Smooth muscle cell (in vitro differentiated cells): ENCODE measurements at regions not wholly inside any gene's neighbourhood (a gene's known extent, or its start where the extent isn't known, plus 50 kb on each side); places are given as distances from the start of the nearest gene placed in this dataset.
"Not testable (repeated sequence)": the region's sequence is repeated elsewhere in the genome, so short reads cannot be mapped to it uniquely, and the experiment has no call there.

Experiments
- DNase-seq: peaks from one replicate; lab custom pipeline; 2025; ENCODE audit not compliant: unreplicated experiment; lab: John Stamatoyannopoulos, UW
- H2AFZ ChIP-seq: fragments of 200-600 bp; sonication (generic); 2 replicates; pipeline ENCODE4 v1.6.0; 2016; ENCODE audit warnings: antibody characterized with exemption, low read depth, mild to moderate bottlenecking
- H3F3A ChIP-seq: fragments of 200-600 bp; sonication (generic); 2 replicates; pipeline ENCODE4 v1.6.0; 2017; ENCODE audit warnings: antibody characterized with exemption, low read depth
- H3K27ac ChIP-seq: fragments of 200-600 bp; sonication (generic); 2 replicates; pipeline ENCODE4 v1.5.1; 2016; ENCODE audit warnings: low read depth, mild to moderate bottlenecking
- H3K27me3 ChIP-seq: fragments of 200-600 bp; sonication (generic); 2 replicates; pipeline ENCODE4 v1.6.1; 2016; ENCODE audit warnings: low read depth, mild to moderate bottlenecking
- H3K36me3 ChIP-seq: fragments of 200-600 bp; sonication (generic); 2 replicates; pipeline ENCODE4 v1.5.1; 2016; ENCODE audit warnings: low read depth
- H3K4me1 ChIP-seq: fragments of 200-600 bp; sonication (generic); 2 replicates; pipeline ENCODE4 v1.5.1; 2016; ENCODE audit warnings: low read depth
- H3K4me2 ChIP-seq: fragments of 200-600 bp; sonication (generic); 2 replicates; pipeline ENCODE4 v1.6.0; 2016; ENCODE audit warnings: mild to moderate bottlenecking
- H3K4me3 ChIP-seq: fragments of 200-600 bp; sonication (generic); 2 replicates; pipeline ENCODE4 v1.5.1; 2016; ENCODE audit warnings: mild to moderate bottlenecking
- H3K79me2 ChIP-seq: fragments of 200-600 bp; sonication (generic); 2 replicates; pipeline ENCODE4 v1.6.0; 2016; ENCODE audit warnings: low read depth, mild to moderate bottlenecking
- H3K9ac ChIP-seq: fragments of 200-600 bp; sonication (generic); 2 replicates; pipeline ENCODE4 v1.6.0; 2016; ENCODE audit warnings: low read depth
- H3K9me3 ChIP-seq: fragments of 200-600 bp; sonication (generic); replicated peaks from 2 replicates; pipeline ENCODE4 v1.5.1; 2016; ENCODE audit warnings: low read depth
- H4K20me1 ChIP-seq: fragments of 200-600 bp; sonication (generic); 2 replicates; pipeline ENCODE4 v1.6.0; 2016; ENCODE audit warnings: low read depth
- WGBS: methylation state at CpG from one replicate; pipeline ENCODE4 v1.1.7; 2016; ENCODE audit warnings: low lambda C conversion rate; 5-methylcytosine and 5-hydroxymethylcytosine counted together
- TF ChIP-seq, protein P1 (sequence below): fragments of 200-600 bp; sonication (generic); IDR thresholded peaks from 2 replicates; pipeline ENCODE4 v1.5.1; 2017; ENCODE audit warnings: borderline replicate concordance, mild to moderate bottlenecking, antibody characterized with exemption; ENCODE audit not compliant: insufficient read depth, poor library complexity, severe bottlenecking

DNA sequence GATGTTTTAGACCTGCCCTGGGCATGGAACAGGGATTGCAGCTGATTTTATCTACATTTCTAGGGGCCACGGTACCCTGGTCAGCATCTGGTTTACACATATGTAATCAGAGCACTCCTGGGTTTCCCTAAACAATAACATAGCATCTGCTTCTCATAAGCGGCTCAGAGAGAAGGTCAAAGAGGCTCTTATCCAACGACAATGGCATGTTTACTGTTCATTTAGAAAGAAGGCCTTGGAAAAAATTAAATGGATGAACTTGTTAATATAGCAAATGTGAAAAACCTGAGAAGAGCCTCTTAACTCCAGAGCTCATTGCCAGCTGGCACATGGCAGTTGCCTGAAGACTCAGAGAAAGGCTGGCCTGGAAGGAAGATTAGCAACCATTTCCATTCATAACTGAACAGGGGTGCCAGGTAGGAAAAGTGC, 202.8 kb upstream of the THUMPD2 start:
- Histone ChIP-seq H3K27ac (no peak overlapping the region), H2AFZ (no peak overlapping the region), H3F3A (no peaks in the 10 kb centered on the region), H3K36me3 (no peaks in the 10 kb centered on the region), H3K4me2 (no peak overlapping the region), H3K79me2 (no peaks in the 10 kb centered on the region), H3K27me3 (no peaks in the 10 kb centered on the region), H4K20me1 (no peaks in the 10 kb centered on the region), H3K9ac (no peak overlapping the region), H3K4me3 (no peak overlapping the region), H3K9me3 (no peaks in the 10 kb centered on the region), H3K4me1 (no peaks in the 10 kb centered on the region)
- 86% methylated on average over 3 of the region's 3 CpGs for WGBS
- DNase-seq, result no peak
- TF ChIP-seq, protein P1, sequence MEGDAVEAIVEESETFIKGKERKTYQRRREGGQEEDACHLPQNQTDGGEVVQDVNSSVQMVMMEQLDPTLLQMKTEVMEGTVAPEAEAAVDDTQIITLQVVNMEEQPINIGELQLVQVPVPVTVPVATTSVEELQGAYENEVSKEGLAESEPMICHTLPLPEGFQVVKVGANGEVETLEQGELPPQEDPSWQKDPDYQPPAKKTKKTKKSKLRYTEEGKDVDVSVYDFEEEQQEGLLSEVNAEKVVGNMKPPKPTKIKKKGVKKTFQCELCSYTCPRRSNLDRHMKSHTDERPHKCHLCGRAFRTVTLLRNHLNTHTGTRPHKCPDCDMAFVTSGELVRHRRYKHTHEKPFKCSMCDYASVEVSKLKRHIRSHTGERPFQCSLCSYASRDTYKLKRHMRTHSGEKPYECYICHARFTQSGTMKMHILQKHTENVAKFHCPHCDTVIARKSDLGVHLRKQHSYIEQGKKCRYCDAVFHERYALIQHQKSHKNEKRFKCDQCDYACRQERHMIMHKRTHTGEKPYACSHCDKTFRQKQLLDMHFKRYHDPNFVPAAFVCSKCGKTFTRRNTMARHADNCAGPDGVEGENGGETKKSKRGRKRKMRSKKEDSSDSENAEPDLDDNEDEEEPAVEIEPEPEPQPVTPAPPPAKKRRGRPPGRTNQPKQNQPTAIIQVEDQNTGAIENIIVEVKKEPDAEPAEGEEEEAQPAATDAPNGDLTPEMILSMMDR, result no peak

- Histone ChIP-seq H3K9ac (no peak overlapping the region), H3F3A (no peaks in the 10 kb centered on the region), H3K79me2 (no peaks in the 10 kb centered on the region), H3K9me3 (no peaks in the 10 kb centered on the region), H3K27me3 (no peaks in the 10 kb centered on the region), H3K4me2 (no peak overlapping the region), H3K4me3 (no peak overlapping the region), H3K4me1 (no peaks in the 10 kb centered on the region), H4K20me1 (no peaks in the 10 kb centered on the region), H3K36me3 (no peaks in the 10 kb centered on the region), H3K27ac (no peak overlapping the region), H2AFZ (no peak overlapping the region)
- TF ChIP-seq, protein P1, result no peak
- 77% methylated on average over 3 of the region's 3 CpGs for WGBS
- DNase-seq, result no peak
These were observed 196.5 kb upstream of the THUMPD2 start for GRCh38 chr2:39975476-39976020.

- Histone ChIP-seq H3K4me1 (no peaks in the 10 kb centered on the region), H3F3A (no peaks in the 10 kb centered on the region), H4K20me1 (no peaks in the 10 kb centered on the region), H3K4me3 (no peak overlapping the region), H3K9me3 (no peaks in the 10 kb centered on the region), H3K9ac (no peak overlapping the region), H3K4me2 (no peak overlapping the region), H3K27me3 (no peaks in the 10 kb centered on the region), H3K36me3 (no peaks in the 10 kb centered on the region), H2AFZ (no peak overlapping the region), H3K79me2 (no peaks in the 10 kb centered on the region), H3K27ac (no peak overlapping the region)
- 87% methylated on average over 1 of the region's 1 CpG for WGBS
- no peak for DNase-seq
- TF ChIP-seq, protein P1, result no peak
These were observed 189.0 kb upstream of the THUMPD2 start for GRCh38 chr2:39968037-39968436.

DNA sequence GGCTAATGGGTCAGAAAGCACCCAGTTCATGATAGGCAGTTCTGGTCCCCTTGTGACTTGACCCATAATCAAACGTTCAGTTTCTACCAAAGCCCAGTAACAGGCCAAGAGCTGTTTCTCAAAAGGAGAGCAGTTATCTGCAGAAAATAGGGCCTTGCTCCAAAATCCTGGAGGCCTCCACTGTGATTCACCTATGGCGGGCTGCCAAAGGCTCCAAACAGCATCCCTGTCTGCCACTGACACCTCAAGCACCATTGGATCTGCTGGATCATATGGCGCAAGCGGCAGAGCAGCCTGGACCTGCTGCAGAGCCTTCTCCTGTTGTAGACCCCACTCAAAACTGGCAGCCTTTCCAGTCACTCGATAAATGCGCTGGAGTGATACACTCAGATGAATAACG, 181.6 kb upstream of the THUMPD2 start:
- not testable (repeated sequence) for H2AFZ ChIP-seq, H3K9me3 ChIP-seq, H3F3A ChIP-seq, H4K20me1 ChIP-seq, DNase-seq, H3K4me1 ChIP-seq, H3K4me2 ChIP-seq, H3K36me3 ChIP-seq, H3K27me3 ChIP-seq, H3K27ac ChIP-seq, H3K4me3 ChIP-seq, H3K9ac ChIP-seq, H3K79me2 ChIP-seq
- 95% methylated on average over 7 of the region's 7 CpGs for WGBS
